Panc1 (cell line): ENCODE measurements at regions not wholly inside any gene's neighbourhood (a gene's known extent, or its start where the extent isn't known, plus 50 kb on each side); places are given as distances from the start of the nearest gene placed in this dataset.

ENCODE experiments used
- CTCF ChIP-seq: fragments of 450-650 bp; IDR thresholded peaks from 2 replicates; pipeline ENCODE4 v1.5.1; 2017; ENCODE audit warnings: mild to moderate bottlenecking
- REST ChIP-seq, 2 experiments: IDR thresholded peaks; 2 replicates each; pipeline ENCODE4 v1.6.1; 2011 to 2012; ENCODE audit warnings: low read depth in 2 of 2, control low read depth in 1 of 2, low read length in 1 of 2, mild to moderate bottlenecking in 1 of 2, moderate library complexity in 1 of 2; ENCODE audit not compliant: insufficient read depth in 1 of 2
- TCF7L2 ChIP-seq: IDR thresholded peaks from 2 replicates; pipeline ENCODE4 v1.6.1; 2011; ENCODE audit warnings: mild to moderate bottlenecking, low read depth, low read length, inconsistent platforms

GRCh38 chrX:113009837-113010236, 169.2 kb upstream of the AMOT start:
- TF ChIP-seq REST (IDR thresholded peaks at IDR 0.05; ENCODE audit: insufficient read depth in 1 of 2, low read depth in 2 of 2, low read length in 1 of 2): no peak
- TF ChIP-seq CTCF: no peak
- TF ChIP-seq TCF7L2: no peak
